GM10248 (cell line): ENCODE measurements at regions not wholly inside any gene's neighbourhood (a gene's known extent, or its start where the extent isn't known, plus 50 kb on each side); places are given as distances from the start of the nearest gene placed in this dataset.

Experiments
- CTCF ChIA-PET: fragments of 300-600 bp; sonication (Branson Sonifier 250); formaldehyde crosslinking; extraction: SDS; loops from one replicate; lab custom pipeline; 2021; ENCODE audit warnings: antibody characterized with exemption; lab: Yijun Ruan, JAX
- POLR2A ChIA-PET: fragments of 350-650 bp; sonication (Branson Sonifier 250); formaldehyde crosslinking; extraction: SDS; loops from one replicate; lab custom pipeline; 2020; ENCODE audit warnings: antibody characterized with exemption; lab: Yijun Ruan, JAX
- DNase-seq: peaks from one replicate; pipeline ENCODE4 v3.0.0; 2012; ENCODE audit errors: extremely low spot score
- CTCF ChIP-seq: IDR thresholded peaks from 2 replicates; pipeline ENCODE4 v1.5.1; 2012; ENCODE audit warnings: mild to moderate bottlenecking, low read depth; ENCODE audit errors: extremely low read depth, missing control alignments, control extremely low read depth

GRCh38 chr1:234875328-234875952, 253.2 kb downstream of the TOMM20 start:
- ChIA-PET POLR2A (no interaction called here), CTCF (interaction anchor here (1.0 to 2.5 kb wide), 5 partner anchors 11 to 31 kb away, joined by 3 to 8 read pairs (median 5); no protein-coding TSS in a partner anchor)
- DNase-seq, result no peak
- TF ChIP-seq CTCF, result no peak

GRCh38 chr1:234874291-234875288, 254.0 kb downstream of the TOMM20 start:
- CTCF ChIA-PET, result interaction anchor here (0.8 to 2.5 kb wide), 8 partner anchors 10 to 375 kb away, joined by 3 to 8 read pairs (median 4); no protein-coding TSS in a partner anchor
- DNase-seq, result no peak
- POLR2A ChIA-PET, result no interaction called here
- no peak for TF ChIP-seq CTCF

- CTCF ChIA-PET, result interaction anchor here (1.0 to 1.4 kb wide), 3 partner anchors 13 to 32 kb away, joined by 3 to 4 read pairs (median 3); no protein-coding TSS in a partner anchor
- no peak for DNase-seq
- POLR2A ChIA-PET, result no interaction called here
- no peak for TF ChIP-seq CTCF
Observed at GRCh38 chr1:234871710-234872271, 256.8 kb downstream of the TOMM20 start.

- POLR2A ChIA-PET, result interaction anchor here (0.8 kb wide), 1 partner anchor 9 kb away, joined by 3 read pairs; no protein-coding TSS in a partner anchor
- no peak for DNase-seq
- CTCF ChIA-PET, result interaction anchor here (1.0 to 1.2 kb wide), 2 partner anchors 12 to 25 kb away, joined by 3 to 4 read pairs; no protein-coding TSS in a partner anchor
Observed at GRCh38 chr1:234871039-234871709, 257.5 kb downstream of the TOMM20 start.

More at GRCh38 chr1:234871039-234871709, 257.5 kb downstream of the TOMM20 start:
- TF ChIP-seq CTCF, result no peak
